GM21717 (cell line): ENCODE measurements at regions not wholly inside any gene's neighbourhood (a gene's known extent, or its start where the extent isn't known, plus 50 kb on each side); places are given as distances from the start of the nearest gene placed in this dataset.
"Not testable (repeated sequence)": the region's sequence is repeated elsewhere in the genome, so short reads cannot be mapped to it uniquely, and the experiment has no call there.

Experiments
- ATAC-seq: cut with Tn5 transposase; IDR thresholded peaks from one replicate; pipeline ENCODE4 v1.9.1; 2021; ENCODE audit warnings: mild to moderate bottlenecking, moderate library complexity; ENCODE audit not compliant: unreplicated experiment

DNA sequence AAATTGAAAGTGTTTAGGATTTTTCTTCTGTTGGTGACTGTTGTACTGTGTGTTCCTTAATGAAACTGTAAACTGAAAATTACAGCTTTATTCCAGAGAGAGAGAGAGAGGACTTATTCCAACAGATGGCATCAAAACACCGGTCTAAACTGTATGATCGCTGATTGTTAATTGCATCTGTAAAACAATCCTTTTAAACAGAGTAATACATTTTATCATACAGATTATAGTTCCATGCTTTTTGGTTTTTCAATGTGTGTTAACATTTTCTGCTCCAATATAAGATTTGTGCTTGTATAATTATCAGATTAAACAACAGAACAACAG lies 289.7 kb upstream of the DNAJC19 start:
- no peak for ATAC-seq

DNA sequence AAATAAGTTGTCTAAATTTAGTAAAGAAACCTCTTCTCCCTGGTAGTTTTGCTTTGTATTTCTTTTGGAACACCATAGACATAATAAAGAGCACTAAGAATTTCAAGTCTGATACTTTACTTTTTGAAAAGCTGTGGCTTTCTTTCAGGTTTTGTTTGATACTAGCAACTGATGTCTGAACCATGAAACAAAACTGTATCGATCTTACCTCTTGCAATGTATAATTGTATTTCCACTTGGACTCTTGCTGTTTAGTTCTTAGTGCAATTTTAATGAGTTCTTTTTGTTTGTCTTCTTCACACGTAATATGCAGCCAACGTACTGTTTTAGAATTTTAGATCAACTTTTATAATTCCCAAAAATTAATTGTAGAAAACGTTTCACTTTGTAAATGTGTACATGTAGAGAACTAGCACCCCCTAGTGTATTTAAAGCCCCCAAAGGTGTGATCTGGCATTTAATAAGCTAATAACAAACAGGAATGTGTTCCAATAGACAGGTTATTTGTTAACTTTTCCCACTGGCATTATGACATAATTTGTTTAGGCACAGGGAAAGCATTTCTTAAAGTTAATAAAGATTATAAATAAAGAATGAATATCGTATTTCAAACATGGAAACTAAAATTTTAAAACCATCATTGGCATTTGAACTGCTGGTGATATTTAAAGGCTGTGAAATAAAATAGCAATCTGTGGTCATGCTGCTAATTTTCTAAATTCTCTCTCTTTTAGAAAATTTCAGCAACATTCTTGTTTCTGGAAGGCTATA lies 289.1 kb upstream of the DNAJC19 start:
- ATAC-seq: no peak

DNA sequence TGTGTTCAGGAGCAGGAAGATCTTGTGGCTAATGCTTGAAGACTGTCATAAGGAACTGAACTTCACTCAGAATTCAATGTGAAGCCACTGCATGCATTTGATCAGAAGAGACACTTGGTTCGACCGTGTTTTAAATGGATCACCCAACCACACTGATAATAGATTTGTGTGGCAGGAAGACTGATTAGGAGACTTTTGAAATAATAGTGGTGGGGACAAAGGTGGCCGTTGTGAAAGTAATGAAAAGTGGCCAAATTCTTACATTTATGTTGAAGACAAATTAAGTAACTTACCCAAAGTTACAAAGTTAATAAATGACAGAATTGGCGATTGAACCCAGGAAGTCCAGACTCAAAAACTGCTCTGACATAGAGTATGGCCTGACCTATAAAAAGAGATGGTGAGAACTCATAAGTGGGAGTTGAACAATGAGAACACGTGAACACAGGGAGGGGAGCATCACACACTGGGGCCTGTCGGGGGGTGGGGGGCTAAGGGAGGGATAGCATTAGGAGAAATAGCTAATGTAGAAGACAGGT lies 286.9 kb upstream of the DNAJC19 start:
- ATAC-seq: no peak

DNA sequence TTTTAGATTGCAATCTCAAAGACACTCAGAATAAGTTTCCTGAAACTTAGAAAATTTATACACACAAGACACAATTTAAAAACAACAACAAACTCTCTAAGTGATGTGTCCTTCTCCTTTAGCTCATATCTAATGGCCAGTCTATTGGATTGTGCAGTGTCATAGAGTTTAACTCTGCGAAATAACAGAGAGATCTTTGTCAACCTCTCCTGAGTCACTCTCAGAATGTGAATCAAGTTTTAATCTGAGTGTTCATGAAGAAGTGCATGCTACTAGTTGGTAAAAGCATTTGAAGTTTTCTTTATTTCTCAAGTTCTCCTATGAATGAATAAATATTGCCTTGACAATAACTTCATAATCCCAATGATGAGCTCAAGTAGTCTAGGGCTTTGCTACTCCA lies 284.5 kb upstream of the DNAJC19 start:
- ATAC-seq: no peak

DNA sequence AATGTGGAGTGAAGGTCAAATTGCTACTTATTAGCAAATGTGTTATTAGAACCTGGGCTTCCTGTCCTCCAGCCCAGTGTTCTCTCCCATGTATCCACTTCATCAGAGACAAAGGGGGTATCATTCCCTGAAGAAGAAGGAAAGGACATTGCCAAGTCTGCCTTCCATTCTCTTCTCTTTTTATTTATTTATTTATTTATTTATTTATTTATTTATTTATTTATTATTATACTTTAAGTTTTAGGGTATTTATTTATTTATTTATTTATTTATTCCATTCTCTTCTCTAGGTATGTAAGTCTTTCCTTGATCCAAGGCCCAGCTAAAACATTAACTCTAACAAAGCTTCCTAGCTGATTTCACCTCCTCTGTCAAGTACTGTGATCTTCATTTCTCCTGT lies 277.8 kb upstream of the DNAJC19 start:
- no peak for ATAC-seq

DNA sequence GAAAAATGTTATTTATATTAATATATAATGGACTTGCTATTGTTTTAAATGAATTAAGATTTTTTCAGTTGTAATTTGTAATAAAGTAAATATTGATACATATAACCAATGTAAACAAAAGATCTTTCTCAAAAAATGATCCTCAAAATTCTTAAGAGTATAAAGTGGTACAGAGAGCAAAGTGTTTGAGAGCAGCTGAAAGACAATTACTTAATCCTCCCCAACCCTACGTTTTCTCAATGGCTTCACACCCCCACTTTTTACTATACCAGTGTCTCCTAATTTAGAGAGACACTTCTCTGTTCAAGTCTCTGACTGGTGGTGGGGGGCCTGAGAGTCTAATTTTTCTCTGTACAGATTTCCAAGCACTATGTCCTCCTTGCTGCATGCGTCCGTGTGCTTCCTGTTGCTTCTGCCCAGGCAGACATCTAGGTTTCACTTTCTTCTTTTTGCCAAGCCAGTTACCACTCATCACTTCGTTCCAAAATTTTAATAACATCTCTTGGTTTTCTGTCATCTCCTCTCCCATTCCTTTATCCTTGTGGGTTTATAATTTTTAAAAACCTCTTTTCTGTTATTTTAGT lies 276.3 kb upstream of the DNAJC19 start:
- ATAC-seq: peak; percentile 95

DNA sequence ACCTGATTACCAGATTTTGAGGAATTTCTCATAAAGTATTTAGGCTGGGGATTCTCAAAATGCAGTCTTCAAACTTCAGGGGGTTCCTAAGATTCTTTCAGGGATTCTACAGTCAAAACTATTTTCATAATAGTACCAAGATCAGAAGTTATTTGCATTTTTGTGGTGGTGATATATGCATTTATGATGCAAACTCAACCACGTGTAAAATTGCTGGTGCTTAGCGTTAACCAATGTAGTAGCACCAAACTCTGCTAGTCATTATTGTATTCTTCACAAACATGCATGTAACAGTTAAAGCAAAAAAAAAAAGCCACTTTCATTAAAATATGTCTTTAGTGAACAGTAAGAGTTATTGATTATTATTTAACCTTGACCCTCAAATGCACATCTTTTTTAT lies 274.9 kb upstream of the DNAJC19 start:
- no peak for ATAC-seq

DNA sequence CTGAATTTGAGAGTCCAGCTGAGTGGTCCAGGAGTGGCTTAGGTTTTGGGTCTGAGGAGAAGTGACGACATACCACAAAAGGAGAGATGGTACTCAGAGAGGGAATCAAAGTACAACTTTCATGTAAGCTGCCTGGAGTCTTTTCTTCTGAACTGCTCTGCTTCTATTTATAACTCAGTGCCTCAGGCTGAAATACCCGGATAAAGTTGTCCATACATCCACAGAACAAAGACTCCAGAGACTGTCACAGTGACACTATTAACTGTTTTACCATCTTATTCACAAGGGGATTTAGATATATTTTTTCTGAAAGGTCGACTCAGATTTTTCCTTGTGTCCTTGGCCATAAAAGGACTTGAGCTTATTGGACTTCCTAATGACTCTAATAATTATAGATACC lies 264.3 kb upstream of the DNAJC19 start:
- no peak for ATAC-seq

DNA sequence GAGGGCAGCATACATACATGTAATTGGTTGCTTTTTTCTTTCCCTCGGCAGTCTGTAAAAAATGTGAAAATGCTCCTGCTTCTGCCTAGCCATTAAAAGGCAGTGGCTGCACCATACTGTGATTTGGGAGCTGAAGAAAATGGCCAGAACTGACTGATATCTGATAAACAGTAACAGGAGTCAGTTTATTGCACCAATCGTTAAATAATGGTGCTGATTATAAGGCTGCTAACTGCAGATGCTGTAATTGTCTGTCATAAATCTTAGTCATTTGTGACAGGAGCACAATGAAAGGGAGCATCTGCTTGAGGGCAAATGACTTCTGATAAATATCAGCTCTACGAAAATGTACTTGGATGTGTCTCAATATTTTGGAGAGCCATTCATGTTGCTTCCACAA lies 263.1 kb upstream of the DNAJC19 start:
- no peak for ATAC-seq

DNA sequence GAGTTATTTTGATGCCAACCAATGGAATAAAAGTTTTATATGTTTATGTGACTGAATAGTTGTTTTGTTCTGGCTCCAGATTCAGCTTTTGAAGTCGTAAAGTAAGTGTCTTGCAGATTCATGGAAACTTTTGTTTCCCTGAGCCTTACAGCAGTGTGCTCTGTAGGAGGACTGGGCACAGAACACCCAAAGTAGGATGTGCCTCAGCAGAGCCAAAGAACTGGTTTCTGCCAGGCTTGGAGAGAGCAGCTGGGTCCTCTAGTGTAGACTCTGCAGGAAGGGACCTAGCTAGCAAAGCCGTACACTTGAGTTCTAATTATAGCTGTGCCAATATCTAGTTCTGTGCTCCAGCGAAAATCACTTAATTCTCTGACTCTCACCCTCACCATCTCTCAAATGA lies 261.2 kb upstream of the DNAJC19 start:
- no peak for ATAC-seq

DNA sequence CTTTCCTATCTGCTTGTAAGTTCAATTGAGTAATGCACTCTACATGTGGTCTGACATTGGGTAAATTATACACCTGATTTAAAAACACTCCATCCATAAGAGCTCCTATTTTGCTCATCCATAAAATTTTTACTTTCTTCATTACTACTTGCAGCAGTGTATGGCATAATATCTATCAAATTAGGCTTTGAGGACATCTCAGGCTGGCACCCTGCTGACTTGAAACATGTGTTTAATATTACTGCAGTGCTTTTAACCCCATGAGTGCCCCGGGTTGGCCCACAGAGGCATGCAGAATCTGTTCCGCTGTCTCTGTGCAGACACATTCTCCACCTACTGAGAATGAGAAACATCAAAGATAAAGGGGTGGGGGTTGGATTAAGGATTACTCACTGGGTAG lies 249.9 kb upstream of the DNAJC19 start:
- ATAC-seq: no peak

DNA sequence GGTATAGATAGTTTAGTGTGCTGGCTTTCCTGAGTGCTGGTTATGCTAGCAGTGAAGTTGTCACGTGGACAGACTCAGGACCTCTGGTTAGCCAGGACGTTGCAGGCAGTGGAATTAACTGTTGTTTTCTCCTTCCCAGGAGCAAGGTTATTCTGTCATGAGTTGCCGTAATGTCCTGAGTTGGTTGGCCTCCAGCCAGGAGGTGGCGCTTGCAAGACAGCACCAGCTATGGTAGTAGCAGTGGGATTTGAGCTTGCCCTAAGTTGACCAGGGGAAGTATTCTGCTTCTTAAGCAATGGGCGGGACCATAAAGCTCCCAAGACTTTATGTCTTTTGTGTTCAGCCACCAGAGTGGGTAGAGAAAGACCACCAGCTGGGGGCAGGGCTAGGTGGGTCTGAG lies 240.7 kb upstream of the DNAJC19 start:
- ATAC-seq: no peak

DNA sequence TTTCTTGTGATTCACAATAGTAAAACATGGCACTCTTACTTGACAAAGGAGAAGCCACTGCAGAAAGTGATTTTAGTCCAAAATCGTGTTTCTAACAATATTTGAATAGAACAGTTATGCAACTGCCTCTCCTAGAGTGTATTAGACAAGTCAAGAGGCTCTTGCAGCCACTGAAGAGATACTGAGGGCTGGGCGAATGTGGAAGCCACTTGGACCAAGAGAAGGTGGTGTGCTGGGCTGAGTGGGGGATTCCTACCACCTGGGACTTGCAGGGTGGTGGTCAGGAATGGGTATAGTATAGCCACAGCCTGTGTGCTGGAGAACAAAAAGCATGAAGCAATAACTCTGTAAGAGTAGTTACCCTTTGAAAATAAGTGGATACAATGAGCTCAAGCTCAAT lies 223.8 kb upstream of the DNAJC19 start:
- ATAC-seq: no peak

DNA sequence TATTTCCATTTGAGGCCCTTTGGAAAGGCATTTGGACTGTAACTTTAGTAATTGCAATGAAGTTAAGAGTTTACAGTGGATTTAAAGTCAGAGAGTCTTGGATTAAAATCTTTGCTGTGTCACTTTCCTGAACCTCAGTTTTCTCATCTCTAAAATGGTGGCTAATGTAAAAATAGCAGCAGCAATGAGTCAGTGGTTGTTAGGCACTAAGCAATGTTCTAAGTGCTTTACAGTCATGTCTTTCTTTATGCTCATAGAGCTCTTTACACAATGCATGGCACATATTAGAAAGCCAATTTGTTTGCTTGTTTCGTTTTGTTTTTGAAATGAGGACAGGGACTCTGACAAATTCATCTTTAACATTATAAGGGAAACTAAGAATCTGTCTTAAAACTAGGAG lies 222.7 kb upstream of the DNAJC19 start:
- ATAC-seq: no peak

DNA sequence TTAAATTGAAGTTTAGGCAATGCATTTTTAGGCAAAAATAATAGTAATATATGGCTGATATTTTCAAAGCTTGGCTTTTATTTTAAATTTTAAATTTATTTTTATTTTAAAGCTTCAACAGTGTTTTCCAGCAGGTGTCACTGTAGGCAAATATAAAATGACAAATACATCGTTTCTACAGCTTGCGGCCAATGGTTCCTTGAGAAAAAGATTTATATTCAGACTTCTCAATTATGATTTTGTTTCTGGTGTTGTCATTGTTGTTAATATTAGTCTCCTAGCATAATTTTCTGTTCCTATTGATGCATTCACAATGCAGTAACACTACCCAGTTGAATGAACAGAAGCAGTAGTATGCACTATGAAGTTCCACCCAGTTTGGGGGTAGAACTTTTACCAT lies 220.7 kb upstream of the DNAJC19 start:
- ATAC-seq: no peak

DNA sequence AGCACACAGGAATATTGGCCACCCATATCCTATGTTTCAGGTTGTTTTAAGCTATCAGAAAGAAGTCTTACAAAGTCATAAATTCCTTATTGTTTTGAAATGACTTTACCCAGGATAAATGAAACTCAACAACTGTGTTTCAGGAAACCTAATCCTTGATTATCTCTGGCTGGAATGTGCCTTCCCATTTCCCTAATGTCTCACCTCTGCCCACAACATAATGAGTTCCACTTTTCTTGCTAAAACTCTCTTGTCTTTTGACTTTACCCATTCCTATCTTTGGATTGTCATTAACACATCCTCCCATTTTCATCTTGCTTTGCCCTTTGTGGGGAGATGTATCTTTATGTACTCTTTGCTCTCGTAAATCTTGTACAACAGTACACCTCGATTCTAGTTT lies 200.0 kb upstream of the DNAJC19 start:
- no peak for ATAC-seq

DNA sequence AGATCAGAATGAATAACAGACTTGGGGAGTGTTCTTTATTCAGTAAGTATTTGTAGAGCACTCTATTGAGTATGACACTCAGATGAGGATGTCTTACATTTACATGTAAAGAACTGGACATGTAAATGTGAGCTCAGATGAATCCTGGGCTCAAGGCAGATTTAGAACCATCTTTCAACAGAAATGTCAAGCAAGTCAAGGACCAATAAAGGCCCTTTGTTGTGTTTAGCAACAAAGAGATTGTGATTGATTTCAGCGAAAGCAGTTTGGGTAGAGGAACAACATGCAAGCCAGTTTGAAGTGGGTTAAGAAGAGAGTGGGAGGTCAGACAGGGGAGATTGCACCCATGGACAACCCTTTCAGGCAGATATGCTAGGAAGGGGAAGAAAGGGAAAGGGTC lies 194.2 kb upstream of the DNAJC19 start:
- no peak for ATAC-seq

DNA sequence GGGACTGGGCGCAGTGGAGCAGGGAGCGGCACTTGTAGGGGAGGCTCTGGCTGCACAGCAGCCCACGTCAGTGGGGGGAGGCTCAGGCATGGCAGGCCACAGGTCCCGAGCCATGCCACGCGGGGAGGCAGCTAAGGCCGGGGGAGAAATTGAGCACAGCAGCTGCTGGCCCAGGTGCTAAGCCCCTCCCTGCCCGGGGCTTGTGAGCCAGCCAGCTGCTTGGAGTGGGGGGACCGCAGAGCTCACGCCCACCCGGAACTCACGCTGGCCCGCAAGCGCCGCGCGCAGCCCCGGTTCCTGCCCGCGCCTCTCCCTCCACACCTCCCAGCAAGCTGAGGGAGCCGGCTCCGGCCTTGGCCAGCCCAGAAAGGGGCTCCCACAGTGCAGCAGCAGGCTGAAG lies 193.5 kb upstream of the DNAJC19 start:
- ATAC-seq: not testable (repeated sequence)

DNA sequence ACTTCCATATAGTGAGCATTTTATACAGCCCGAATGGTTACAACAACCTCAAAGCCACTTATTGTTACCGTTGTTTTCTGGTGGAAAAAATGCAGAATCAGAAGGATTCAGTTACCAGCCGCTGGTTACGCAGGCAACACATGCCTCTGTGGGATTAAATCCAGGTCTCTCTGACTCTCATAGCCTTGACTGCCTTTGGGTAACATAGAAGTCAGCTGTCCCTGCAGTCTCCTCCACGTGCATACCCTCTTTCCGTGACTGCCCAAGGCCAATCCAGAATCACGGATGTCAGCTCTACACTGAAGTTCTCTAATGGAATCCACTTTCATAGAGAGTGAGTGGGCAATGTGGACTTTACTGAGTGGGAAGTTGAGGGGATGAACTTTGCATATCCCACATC lies 189.5 kb upstream of the DNAJC19 start:
- ATAC-seq: no peak

DNA sequence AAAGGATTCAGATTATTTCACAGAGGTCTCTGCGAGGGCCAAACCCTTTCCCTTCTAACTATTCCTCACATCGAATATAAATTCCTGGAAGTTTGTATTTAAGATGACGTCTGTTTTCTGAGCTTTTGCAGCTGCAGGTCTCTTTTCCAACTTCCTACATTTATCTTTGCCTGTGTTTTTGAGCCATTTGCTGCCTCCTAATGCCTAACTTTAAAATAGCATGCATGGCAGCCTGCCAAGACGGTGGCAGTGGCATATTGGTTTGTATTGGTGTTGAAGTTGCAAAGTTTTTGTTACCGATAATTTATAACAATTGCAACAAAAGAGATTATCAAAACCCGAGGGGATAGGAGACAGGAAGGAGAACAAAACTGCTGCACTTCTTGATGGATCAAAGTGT lies 187.1 kb upstream of the DNAJC19 start:
- no peak for ATAC-seq

DNA sequence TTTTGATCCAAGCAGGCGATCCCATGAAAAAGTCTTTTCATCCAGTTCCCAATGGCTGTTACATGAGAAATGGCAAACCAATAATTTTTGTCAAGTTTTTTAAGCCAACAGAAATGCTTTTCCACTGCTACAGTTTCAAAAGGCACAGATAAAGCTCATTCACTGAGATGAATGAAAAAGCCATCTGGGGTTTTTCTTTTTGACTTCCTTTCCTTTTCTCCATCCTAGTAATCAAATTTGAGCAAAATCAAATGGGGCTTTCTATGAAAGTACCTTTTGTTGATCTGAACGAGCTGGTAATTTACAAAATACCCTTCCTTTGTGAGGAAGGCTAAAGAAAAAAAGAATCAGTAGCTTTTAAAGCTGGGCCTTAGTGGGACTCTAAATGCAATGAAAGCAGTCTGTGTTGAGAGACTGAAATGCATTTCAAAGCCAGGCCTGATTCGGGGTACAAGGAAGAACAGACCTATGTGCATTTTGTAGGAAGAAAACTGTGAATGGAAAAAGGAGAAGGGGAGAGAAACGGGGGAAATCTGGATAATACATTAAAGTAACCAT lies 185.2 kb upstream of the DNAJC19 start:
- ATAC-seq: no peak

DNA sequence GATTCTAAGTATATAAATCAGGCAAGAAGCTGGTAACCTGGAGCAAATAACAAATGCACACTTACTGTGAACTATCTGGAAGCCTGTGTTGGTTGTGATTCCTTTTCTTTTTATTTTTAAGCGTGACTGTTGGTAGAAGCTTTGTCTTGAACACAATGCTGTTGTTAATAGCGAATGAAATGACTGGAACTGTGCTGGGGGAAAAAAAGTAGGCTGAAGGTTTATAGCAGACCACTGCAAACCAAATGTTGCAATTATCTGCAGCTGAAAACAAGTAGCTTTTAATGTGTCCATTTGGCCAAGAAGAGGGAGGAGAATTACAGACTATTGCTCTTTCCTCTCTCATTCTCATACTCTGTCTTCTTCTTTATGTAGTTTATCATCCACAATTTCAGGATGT lies 184.5 kb upstream of the DNAJC19 start:
- no peak for ATAC-seq

DNA sequence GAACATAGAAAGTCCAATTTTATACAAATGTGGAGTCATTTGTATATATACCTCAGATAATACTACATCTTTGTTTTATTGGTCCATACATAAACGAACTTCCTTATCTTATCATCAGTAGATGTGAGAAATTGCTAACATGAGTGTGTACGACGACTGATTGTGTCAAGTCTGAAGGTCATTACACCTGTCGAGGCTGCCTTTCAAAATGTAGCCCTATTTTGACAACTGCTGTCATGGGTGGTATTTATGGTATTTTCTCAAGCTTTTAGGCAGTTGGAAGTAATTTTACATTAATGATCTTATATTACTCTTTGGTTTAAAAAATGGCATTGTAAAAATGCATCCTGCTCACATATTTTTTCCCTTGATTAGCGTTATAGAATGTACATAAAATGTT lies 183.7 kb upstream of the DNAJC19 start:
- no peak for ATAC-seq
